Progenitor cell of endocrine pancreas (in vitro differentiated cells): ENCODE measurements at regions not wholly inside any gene's neighbourhood (a gene's known extent, or its start where the extent isn't known, plus 50 kb on each side); places are given as distances from the start of the nearest gene placed in this dataset.
"Not testable (repeated sequence)": the region's sequence is repeated elsewhere in the genome, so short reads cannot be mapped to it uniquely, and the experiment has no call there.

ENCODE experiments used
- DNase-seq: peaks from one replicate; pipeline ENCODE4 v3.0.0; 2021; ENCODE audit warnings: low spot score; ENCODE audit not compliant: unreplicated experiment
- H3K27ac Mint-ChIP-seq: 2 replicates; pipeline ENCODE4 v1.8.0; 2021; ENCODE audit warnings: mild to moderate bottlenecking, moderate library complexity, mixed read lengths
- H3K27me3 Mint-ChIP-seq: 2 replicates; pipeline ENCODE4 v1.8.0; 2021; ENCODE audit warnings: mixed read lengths
- H3K36me3 Mint-ChIP-seq: 2 replicates; pipeline ENCODE4 v1.8.0; 2022; ENCODE audit warnings: mixed read lengths; ENCODE audit not compliant: insufficient read depth
- H3K4me1 Mint-ChIP-seq: 2 replicates; pipeline ENCODE4 v1.8.0; 2021; ENCODE audit warnings: low read depth, mixed read lengths
- H3K4me3 Mint-ChIP-seq: 2 replicates; pipeline ENCODE4 v1.8.0; 2021; ENCODE audit warnings: low read depth, mild to moderate bottlenecking, moderate library complexity, mixed read lengths
- H3K9me3 Mint-ChIP-seq: 2 replicates; pipeline ENCODE4 v1.8.0; 2021; ENCODE audit warnings: low read depth, mixed read lengths
- CTCF ChIP-seq: fragments of 200-600 bp; sonication (generic); IDR thresholded peaks from one replicate; pipeline ENCODE4 v1.5.0; 2021; ENCODE audit warnings: antibody characterized with exemption, mild to moderate bottlenecking; ENCODE audit not compliant: unreplicated experiment

- Mint-ChIP-seq H3K27ac (no peak overlapping the region), H3K4me3 (no peak overlapping the region), H3K27me3 (no peaks in the 10 kb centered on the region), H3K36me3 (no peaks in the 10 kb centered on the region), H3K9me3 (peaks cover 5% of the 10 kb centered on the region), H3K4me1 (peaks cover 11% of the 10 kb centered on the region)
- DNase-seq: no peak
- no peak for TF ChIP-seq CTCF
Observed at GRCh38 chr5:117731446-117731845, 1156.8 kb upstream of the SEMA6A start.

GRCh38 chr5:117720784-117721183 lies 1146.2 kb upstream of the SEMA6A start:
- H3K36me3 Mint-ChIP-seq, H3K4me1 Mint-ChIP-seq, H3K4me3 Mint-ChIP-seq, H3K27ac Mint-ChIP-seq, H3K27me3 Mint-ChIP-seq, DNase-seq: not testable (repeated sequence)
- H3K9me3 Mint-ChIP-seq: peaks cover 11% of the 10 kb centered on the region

GRCh38 chr5:117719413-117719812 lies 1144.8 kb upstream of the SEMA6A start:
- H3K27ac Mint-ChIP-seq: no peak overlapping the region
- no peak for TF ChIP-seq CTCF
- DNase-seq: no peak
- H3K9me3 Mint-ChIP-seq: peaks cover 19% of the 10 kb centered on the region
- H3K36me3 Mint-ChIP-seq: peaks cover 2% of the 10 kb centered on the region
- no peak overlapping the region for H3K4me3 Mint-ChIP-seq
- H3K4me1 Mint-ChIP-seq: no peaks in the 10 kb centered on the region
- no peaks in the 10 kb centered on the region for H3K27me3 Mint-ChIP-seq

- H3K27me3 Mint-ChIP-seq: no peaks in the 10 kb centered on the region
- peak overlapping the region; percentile 50 for H3K27ac Mint-ChIP-seq
- no peak for DNase-seq
- peaks cover 9% of the 10 kb centered on the region for H3K36me3 Mint-ChIP-seq
- H3K9me3 Mint-ChIP-seq: peaks cover 40% of the 10 kb centered on the region
- TF ChIP-seq CTCF: no peak
- H3K4me3 Mint-ChIP-seq: no peak overlapping the region
- H3K4me1 Mint-ChIP-seq: no peaks in the 10 kb centered on the region
Observed at GRCh38 chr5:117713585-117714198, 1139.1 kb upstream of the SEMA6A start.

GRCh38 chr5:117701062-117701461 lies 1126.4 kb upstream of the SEMA6A start:
- Mint-ChIP-seq H3K27ac (no peak overlapping the region), H3K36me3 (no peaks in the 10 kb centered on the region), H3K9me3 (no peaks in the 10 kb centered on the region), H3K27me3 (no peaks in the 10 kb centered on the region), H3K4me3 (no peak overlapping the region), H3K4me1 (no peaks in the 10 kb centered on the region)
- no peak for TF ChIP-seq CTCF
- no peak for DNase-seq

- Mint-ChIP-seq H3K9me3 (no peaks in the 10 kb centered on the region), H3K27ac (no peak overlapping the region), H3K4me1 (no peaks in the 10 kb centered on the region), H3K27me3 (no peaks in the 10 kb centered on the region), H3K4me3 (no peak overlapping the region), H3K36me3 (no peaks in the 10 kb centered on the region)
- TF ChIP-seq CTCF: no peak
- DNase-seq: no peak
Observed at GRCh38 chr5:117692606-117693005, 1118.0 kb upstream of the SEMA6A start.
